ENCODE measurements at regions not wholly inside any gene's neighbourhood (a gene's known extent, or its start where the extent isn't known, plus 50 kb on each side); places are given as distances from the start of the nearest gene placed in this dataset.

DNA sequence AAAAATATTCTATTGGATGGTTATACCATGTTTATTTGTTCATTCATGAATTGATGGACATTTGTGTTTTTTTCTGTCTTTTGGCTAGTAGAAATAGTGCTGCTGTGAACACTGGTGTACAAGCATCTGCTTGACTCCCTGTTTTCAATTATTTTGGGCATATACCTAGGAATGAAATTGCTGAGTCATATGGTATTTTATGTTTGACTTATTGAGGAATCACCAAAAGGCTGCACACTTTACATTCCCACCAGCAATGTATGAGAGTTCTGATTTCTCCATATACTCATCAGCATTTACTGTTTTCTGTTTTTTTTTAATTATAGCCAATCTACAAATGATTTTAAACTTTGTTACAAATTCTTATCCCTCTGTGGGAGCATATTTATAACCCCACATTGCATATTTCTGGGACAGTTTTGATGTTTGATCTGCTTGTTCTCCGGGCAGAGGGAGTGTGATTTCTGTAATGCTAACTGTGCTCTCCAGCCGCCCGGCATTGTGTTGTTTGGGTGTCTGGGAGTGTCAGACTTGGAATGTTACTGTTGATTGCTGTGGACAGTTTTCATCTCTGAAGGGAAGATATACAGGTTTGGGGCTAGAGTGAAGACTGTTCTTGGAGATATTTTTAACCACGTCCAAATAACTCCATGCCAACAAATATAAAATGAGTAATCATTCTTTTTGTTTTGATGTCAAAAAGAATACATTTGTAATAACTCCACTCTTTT, 60.5 kb upstream of the PGRMC2 start:
- no peak for DNase-seq

- no peak for DNase-seq
Observed at GRCh38 chr4:128347175-128347868, 59.7 kb upstream of the PGRMC2 start.

DNA sequence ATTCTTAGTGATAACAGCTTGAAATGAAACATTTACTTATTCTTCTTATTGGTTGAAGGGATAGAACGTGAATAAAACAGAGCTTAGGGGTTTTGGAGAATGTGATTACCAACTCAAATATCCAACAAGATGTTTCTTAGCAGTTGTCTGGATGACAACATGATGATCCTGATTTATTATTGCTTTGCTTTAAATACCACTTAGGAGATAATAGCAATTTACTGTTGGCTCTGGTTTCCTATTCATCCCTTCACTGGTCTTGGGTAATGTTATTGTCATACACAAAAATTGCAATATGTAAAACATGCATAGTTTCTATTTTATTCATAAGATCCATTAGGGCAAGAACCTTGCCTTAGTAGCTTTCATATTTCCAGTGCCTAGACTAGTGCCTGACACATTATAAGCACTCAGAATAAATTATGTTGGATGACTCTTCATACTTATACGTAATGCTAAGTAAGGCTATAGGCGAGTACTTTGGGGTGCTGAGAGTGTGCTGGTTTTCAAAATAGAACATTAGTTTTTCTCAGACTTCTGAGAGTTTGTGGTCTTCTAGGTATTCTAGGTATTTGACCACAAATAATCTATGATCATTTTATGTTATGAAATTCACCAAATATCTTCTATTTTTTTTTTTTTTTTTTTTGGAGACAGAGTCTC, 58.6 kb upstream of the PGRMC2 start:
- no peak for DNase-seq

DNA sequence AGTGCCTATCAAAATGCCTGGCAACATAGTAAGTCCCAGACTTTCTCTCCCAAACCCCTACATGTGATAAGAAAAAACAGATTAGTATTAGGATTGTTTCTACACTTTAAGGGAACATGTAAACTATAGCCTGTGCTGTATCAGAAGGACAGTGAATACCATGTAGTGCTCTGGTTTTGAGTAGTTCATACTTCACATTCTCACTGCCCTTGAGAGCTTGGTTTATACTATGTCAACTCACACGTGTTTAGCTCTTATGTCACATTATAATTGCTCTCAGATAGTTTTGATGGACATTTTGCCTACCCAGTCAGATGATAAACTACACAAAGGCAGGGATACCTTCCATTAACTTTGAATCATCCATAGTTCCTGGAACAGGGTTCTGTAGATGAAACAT, 58.0 kb upstream of the PGRMC2 start:
- no peak for DNase-seq

DNA sequence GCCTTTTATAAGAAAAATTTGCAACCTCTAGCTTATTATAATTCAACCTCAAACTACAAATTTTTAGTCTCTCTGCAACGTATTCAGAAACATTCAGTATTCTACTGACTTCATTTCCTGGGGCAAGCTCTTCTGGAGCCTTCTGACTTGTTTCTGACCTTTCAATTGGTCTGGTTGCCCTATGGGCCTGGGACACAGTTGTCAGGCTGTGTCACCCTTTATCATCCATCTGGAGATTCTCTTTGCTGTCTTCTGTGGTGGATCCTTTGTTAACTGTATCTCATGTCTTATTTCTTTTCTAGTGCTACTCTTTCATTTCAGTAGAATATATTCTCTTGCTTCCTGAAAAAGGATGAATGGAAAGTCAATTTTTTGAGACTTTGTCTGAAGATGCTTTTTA, 55.1 kb upstream of the PGRMC2 start:
- DNase-seq, result no peak

GRCh38 chr4:128341634-128342033, 54.0 kb upstream of the PGRMC2 start:
- no peak for DNase-seq

DNA sequence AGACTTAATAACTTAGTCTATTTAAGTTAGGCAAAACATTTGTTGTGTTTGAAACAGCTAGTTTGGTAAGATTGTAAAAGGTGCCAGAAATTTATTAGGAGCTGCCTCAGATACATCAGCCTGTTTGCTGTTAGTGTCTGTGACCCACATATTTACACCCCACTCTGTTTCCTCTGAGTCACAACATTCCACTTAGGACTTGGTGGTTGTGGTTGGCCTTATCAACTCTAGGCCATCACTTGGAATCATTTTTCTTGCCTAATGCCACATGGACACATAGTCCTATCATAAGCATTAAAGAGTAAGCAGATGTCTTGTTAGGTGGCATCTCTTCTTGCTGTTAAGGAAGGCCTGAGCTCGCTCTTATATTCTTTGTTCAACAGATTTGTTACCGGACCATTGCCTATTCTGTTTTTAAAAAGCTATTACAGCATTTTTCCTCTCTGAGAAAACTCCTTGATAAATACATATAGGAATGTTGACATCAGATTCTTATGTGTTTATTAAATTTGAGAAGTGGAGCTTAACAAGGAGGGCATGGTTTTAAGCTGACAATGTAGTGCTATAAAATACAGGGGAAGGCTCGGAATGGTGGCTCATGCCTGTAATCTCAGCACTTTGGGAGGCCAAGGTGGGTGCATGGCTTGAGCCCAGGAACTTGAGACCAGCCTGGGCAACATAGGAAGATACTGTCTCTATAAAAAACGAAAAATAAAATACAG, 51.2 kb upstream of the PGRMC2 start:
- DNase-seq, result no peak

GRCh38 chr4:128337863-128338262, 50.2 kb upstream of the PGRMC2 start:
- DNase-seq, result no peak

Data from activated T-cell treated with anti-CD3 and anti-CD28 coated beads, Interleukin-2, amount 50 U/mL, for 48 hours (primary cell).